Stimulated activated CD4-positive, alpha-beta T cell treated with anti-CD3 and anti-CD28 coated beads, TNF-alpha, amount 100 ng/mL, for 24 hours (primary cell): ENCODE measurements at regions not wholly inside any gene's neighbourhood (a gene's known extent, or its start where the extent isn't known, plus 50 kb on each side); places are given as distances from the start of the nearest gene placed in this dataset.

Experiments
- DNase-seq, 3 experiments: peaks; one replicate each; pipeline ENCODE4 v3.0.0-alpha.2; 2020; ENCODE audit warnings: low read depth in 3 of 3

DNA sequence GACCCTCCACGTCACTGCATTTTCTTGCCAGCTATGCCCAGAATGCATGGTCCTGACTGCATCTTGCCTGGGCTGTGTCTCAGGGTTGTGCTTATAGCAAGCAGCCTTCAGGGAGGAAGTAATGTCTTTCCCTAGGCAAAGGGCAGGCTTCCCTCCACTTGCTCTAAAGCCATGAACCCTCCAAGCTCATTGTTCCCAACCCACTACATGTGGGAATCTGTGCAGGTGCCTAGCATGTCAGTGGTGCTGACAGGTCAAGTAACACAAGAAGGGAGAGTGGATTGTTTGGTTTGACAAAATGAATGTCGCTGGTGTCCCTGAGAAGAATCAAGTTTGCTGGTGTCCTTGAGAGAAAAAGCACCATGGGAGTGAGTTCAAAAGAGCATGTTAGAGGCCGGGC, 53.9 kb upstream of the UCN3 start:
- DNase-seq, result no peak

DNA sequence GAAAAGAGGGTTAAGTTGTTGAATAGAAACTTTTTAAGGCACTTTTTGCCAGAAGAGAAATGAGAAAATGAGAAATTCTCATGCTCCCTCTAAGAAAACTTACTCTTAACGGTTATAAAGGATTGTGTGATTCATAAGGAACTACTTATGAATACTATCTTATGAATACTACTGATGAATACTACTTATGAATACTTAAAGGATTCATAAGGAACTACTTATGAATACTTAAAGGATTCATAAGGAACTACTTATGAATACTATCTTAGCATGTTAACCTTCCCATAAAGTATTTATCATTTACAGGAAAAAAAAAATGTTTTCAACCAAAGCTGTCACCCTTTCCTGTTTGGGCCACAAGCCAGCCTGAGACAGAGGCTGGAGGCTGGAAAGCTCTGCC, 53.1 kb upstream of the UCN3 start:
- DNase-seq, result no peak

DNA sequence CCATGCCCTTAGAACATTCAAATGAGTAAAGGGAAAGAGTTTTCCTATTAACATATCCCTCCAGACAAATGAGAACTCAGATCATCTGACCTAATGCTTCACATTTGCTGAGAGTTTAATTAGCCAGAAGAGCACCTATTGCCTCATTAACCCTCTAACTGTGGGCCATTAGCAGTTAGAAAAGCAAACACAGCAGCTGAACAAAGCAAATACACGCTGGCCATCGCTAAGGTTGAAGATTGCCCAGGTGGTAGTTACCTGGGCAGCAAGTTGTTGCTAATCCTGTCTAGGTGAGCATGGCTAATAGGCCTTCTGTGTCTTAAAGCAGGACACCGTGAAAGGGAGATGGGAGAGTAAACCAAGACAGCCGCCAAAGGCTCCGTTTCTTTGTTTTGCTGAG, 49.9 kb upstream of the UCN3 start:
- no peak for DNase-seq
